CD4-positive, alpha-beta T cell treated with Interleukin-4 for 1 hour (primary cell): ENCODE measurements at regions not wholly inside any gene's neighbourhood (a gene's known extent, or its start where the extent isn't known, plus 50 kb on each side); places are given as distances from the start of the nearest gene placed in this dataset.

Experiments
- DNase-seq, 2 donors: peaks; one replicate each; pipeline ENCODE4 v3.0.0-alpha.2; 2020 to 2022

DNA sequence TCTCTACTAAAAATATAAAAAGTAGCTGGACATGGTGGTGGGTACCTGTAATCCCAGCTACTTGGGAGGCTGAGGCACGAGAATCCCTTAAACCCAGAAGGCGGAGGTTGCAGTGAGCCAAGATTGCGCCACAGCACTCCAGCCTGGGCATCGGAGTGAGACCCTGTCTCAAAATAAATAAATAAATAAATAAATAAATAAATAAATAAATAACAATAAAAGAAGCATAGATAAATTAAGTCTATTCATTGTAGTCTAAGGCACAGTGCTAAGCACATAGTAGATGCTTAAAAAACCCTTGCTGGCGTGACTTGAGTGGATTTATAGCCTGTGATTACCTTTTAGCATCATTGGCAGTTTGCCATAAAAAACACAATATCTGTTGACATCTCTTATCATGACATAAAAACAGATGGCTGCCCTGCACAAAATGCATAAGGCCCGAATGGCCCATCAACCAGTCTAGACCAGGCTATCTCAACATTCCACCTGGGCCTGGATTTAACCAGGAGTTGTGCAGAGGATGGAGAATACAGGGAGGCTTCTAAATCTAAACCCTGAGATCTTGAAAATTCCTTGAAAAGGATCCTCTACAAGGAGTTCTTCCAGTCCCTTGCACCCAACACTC lies 94.9 kb downstream of the PRLHR start:
- no peak for DNase-seq

DNA sequence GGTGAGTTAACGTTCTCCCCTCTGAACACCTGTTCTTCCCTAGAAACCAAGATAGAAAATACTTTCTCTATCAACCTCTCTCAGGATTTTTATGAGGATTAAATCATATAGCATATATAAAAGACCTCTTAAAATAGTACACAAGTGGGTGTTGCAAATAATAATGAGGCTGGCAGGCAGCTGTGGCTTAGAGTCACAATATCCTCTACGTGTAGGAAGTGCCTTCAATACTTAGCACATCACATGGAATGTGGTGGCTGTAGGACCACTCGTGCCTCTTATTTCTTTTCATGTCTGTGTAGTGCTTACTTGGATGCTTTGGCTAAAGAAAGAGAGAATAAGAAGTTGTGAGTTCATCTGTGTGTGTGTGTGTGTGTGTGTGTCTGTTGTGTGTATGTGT lies 96.3 kb downstream of the PRLHR start:
- no peak for DNase-seq

DNA sequence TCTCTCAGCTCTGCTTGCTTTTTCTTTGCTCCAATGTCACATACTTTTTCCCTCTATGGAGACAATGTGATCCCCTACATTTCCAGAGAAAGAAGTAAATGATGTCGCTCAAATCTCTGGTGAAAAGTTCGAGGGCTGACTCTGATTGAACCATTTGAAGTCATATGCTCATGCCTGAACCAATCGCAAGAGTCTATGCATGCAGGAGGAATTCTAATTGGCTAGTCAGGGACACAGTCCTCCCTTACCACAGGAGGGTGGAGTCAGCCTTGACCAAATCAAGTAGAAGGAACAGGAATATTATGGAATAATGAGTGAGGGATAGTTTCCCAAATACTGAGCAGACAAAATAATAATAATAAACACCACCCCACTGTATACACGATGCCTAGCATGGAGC lies 96.8 kb downstream of the PRLHR start:
- DNase-seq: no peak

DNA sequence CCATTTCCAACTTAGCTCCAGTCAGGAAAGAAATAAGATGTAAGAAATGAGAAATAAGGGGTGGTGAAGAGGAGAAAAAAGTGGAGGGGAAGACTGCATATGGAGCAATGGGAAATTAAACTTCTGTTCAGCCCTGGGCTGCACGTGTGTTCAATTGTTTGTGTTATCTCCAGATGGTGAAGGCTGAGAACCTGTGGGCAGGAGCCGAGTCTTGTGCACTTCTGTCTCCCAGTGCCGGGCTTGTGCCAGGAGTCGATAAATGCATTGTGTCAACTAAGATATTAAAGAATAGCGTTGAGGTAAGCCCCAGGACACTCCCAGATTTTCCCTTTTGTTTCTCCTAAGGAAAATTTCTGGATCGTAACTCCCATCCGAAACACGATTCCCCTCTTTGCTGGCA lies 98.2 kb downstream of the PRLHR start:
- DNase-seq: no peak

DNA sequence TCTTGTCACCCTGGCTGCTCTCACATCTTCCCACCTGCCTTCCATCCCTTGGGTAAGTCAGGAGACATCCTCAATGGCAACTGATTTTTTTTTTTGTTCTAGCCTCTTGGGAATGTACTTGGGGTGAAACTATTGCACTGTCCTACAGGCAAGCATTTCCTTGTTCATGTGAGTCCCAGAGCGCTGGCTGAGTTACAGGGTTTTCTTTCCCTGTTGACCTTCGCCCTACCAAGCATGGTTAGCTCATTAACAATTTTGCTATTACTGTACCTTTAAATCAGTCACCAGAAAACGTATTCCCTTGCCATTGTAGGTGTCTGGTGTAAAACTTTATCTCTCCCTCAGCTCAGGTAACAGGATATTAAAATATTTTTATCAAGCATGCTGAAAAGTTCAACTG lies 98.9 kb downstream of the PRLHR start:
- no peak for DNase-seq

DNA sequence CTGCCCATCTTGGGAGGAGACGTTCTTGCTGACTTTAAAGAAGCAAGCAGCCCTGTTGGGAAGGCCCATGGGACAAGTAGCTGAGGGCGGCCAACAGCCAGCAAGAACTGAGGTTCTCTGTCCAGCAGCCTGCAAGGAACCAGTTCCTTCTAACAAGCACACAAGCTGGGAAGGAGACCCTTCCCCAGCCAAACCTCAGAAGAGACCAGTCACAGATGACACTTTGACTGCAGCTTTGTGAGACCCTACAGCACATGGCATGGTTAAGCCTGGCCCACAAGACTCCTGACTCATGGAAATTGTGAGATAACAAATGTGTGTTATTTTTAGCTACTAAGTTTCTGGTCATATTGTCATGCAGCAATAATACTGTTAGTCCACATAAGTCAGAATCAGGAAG lies 99.9 kb downstream of the PRLHR start:
- DNase-seq: no peak

DNA sequence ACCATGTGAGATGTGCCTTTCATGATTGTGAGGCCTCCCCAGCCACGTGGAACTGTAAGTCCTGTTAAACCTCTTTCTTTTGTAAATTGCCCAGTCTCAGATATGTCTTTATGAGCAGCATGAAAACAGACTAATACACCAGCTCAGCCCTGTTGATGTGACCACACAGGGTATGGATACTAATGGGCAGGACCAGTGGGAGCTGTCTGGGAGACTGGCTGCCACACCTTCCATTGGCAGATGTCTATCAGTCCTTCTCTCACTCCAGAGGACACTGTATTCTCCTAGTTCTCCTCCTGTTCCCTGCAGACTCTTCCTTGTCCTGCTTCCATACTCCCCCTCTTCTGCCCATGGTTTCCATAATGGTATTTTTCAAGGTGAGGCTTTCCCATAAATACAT lies 104.4 kb downstream of the PRLHR start:
- DNase-seq: no peak

DNA sequence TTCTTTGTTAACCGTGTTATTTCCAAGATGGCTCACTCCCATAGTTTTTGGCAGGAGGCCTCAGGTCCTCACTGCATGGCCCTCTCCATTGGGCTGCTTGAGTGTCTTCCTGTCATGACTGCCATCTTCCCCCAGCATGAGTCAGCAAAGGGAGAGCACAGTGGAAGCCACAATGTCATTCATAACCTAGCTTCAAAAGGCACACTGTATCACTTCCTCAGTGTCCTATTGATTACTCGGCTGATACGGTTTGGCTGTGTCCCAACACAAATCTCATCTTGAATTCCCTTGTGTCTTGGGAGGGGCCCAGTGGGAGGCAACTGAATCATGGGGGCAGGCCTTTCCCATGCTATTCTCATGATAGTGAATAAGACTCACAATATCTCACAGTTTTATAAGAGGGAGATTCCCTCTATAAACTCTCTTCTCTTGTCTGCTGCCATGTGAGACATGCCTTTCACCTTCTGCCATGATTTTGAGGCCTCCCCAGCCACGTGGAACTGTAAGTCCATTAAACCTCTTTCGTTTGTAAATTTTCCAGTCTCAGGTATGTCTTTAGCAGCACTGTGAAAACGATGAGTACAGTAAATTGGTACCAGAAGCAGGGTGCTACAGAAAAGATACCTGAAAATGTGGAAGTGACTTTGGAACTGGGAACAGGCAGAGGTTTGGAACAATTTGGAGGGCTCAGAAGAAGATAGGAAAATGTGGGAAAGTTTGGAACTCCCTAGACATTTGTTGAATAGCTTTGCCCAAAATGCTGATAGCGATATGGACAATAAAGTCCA lies 106.5 kb downstream of the PRLHR start:
- no peak for DNase-seq

DNA sequence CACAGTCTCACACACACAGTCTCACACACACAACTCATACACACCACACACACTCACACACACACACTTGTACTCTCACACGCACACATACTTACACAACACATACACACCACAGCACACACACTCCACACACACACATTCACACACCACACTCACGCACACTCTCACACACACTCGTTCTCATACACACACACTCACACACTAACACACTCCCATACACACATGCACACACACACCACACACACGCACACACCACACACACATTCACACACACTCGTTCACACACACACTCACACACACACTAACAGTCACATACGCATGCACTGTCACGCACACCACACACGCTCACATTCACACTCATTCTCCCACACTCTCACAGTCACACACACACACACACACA lies 109.8 kb downstream of the PRLHR start:
- DNase-seq: no peak

DNA sequence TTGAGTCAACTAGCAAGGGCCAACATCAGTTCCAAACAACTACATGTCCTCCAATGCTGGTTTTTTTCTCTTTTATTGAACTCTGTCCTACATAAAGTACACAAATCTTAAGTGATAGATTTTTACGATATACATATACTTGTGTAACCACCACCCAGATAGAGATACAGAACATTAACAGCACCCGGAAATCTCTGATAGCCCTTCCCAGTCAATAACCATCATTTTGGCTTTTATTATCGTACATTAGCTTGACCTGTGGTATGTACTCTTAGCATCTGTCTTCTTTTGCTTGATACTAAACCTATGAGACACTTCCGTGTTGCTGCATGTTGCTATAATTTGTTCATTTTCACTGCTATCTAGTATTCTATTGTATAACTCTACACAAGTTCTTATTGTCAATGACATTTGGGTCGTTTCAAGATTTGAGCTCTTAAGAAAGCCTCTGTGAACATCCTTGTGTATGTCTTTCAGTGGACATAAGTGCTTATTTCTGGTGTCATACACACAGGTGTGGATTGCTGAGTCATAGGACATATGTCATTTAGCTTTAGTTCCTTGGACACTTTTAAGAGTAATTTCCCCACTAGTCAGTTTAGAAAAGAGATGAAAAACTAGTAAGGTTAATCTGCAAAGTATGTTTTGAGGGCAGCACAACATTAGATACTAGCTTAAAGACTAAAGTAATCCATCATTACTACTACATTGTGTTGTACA lies 111.1 kb downstream of the PRLHR start:
- no peak for DNase-seq

DNA sequence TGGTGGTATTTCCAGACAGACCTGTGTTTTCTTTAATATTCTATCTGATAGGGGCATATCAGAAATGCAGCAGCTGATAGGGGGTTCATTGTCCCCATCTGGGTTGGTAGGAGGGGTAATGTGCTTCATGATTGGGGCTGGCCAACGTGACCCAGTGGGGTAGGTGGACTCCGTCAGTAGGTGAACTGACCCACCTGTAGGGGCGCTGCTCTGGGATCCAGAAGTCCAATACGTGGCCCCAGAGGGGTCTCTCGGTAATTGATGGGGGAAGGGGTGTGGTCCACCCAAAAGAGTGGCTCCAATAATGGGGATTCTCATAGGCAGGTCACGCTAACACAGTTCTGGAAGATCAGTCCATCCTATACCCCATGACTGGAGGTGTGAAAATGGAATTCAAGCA lies 112.0 kb downstream of the PRLHR start:
- no peak for DNase-seq

DNA sequence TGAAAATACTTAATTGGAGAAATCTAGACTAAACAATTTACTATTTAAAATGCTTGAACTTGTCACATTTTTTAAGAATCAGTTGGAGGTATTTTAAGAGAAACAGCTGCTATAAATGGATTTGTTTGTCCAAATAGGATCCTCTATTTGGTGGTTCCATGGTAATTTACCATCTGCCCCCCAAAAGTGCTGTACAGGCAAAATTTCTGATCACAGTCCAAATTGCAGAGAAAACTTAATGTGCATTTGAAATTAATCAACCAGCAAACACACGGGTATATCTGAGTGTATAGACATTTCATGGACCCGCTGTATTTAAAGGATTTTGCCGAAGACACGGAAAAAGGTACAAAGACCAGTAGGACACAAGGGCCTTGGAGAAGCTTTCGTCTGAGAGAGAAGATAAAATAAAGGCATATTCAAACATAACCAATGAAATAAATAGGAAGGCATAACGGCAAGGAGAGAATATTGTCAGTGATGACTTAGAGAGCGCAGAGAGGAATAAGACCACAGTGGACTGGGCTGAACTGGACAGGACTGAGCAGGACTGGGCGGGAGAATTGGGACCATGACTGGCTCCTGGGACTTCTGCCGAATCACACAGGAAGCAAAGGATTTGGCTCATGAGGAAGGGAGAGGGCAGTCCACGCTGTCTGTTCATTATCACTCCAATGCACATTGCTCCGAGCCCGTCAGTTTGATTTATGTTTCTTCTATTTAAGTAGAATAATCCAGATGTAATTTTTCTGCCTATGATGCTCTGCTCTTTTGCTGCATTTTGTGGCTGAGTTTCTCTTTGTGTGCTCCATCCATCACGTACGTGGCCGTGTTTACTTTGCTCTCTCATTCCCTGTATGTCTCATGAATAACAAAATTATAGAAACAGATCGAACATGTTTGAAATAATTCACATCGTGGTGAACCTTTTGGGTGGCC lies 112.8 kb downstream of the PRLHR start:
- DNase-seq: no peak

DNA sequence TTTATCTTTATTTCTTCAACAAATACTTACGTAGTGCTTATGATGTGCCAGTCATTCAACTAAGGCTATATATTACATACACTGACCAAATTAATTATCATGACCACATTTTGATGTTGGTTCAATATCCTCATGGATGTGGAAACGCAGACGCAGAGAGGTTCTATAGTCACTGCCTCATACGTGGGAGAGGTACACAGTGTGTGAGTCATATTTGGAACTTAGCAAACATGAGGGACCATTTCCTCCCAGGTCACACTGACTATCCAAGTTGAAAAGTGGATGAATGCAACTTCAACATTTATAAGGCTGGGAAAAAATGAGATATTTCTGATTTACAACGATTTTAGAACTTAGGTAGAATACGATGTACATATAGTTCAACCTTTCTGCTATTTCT lies 113.6 kb downstream of the PRLHR start:
- no peak for DNase-seq

DNA sequence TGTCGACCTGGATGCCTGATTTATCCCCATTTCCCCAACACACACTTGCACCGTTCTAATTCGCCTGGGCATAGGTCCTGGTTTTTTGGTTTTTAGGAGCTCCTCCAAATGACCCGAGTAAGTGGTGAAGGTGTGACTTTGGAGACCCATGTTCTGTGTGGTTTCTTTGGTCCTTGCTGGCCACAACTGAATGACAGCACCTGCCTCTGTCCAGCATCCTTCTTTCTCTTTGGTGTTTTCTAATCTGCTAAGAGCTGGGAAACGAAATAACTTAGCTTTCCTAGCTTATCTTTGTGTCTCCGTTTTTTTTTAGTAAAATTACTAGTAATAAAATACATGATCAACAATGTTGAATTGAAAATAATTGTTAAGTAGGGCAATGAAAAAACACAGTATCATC lies 120.2 kb downstream of the PRLHR start:
- DNase-seq: no peak

DNA sequence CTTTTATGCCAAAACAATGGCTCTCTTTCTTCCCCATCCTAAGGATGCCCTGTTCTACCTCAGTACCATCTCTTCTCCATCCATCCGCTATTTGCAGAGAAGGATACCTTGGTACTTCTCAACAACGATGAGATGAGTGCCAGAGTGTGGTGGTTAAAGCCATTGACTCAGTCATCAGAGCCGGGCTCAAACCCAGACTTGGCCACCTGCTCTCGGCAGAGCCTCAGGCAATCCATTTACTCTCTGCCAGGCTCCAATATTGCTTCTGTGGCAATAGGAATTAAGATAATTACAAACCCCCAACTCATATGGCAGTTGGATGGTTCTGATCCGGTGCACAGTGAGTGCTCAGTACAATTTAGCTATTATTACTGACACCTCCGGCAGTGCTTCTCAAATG lies 121.3 kb downstream of the PRLHR start:
- no peak for DNase-seq

DNA sequence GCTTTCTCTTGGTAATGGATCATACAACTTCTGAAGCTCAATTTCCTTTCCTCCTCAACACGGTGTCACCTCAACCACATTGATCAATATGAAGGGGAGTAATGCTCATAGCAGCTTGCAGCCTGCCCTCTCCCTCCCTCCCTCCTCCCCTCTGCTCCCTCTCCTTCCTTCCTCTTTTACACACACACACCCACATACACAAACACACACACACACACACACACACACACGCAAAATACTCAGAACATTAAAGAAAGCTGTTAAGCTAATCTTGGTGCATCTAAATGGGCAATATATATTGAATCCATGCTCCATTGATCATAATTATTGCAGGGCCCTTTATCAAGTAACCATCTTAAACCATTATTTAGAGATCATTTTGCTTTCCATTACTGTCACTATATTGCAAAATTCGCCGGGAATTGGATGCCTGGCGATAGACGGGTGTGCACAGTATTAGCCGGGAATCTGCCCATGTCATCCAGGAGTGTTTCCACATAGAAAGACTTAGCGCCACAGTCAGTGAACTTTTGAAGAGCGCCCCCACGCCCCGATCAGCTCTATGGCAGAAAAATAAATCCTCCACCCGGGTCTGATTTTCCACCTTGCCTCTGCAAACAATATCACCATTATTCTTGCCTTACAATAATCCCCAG lies 122.0 kb downstream of the PRLHR start:
- DNase-seq: no peak

DNA sequence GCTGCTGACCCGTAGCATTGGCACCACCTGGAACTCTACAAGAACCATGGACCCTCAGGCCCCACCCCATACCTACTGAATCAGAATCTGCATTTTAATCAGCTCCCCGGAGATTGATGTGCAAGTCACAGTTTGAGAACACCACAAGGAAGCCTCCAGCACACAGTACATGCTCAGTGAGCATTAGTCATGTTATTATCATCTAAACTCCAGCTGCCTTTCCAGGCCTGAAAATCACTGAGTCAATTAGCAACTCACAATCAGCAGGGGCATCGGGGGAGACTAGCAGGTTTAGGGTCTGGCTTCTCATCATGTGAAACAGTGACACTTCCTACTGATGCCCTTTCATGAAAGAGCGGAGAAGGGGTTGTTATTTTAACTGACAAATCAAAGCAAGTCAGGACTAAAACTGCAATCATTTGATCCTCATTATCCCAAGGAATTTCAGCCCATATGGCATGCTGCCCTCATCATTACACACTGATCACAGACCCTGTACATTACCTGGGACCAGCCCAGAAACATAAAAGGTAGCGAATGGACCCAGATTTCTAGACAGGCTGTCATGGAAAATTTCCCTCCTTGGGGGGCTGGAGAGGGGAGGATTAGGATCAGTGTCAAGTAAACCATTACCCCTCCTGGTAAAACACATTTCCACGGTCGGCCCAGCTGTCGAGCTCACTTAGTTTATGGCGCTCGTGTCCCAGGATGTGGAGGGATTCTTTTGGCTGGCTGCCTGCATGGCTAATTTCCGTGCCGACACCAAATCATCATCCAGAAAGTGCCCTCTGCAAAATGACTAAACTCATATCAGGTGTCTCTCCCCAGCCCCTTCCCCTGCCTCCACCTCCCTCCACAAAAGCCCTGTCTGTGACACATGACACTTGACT lies 122.8 kb downstream of the PRLHR start:
- no peak for DNase-seq

DNA sequence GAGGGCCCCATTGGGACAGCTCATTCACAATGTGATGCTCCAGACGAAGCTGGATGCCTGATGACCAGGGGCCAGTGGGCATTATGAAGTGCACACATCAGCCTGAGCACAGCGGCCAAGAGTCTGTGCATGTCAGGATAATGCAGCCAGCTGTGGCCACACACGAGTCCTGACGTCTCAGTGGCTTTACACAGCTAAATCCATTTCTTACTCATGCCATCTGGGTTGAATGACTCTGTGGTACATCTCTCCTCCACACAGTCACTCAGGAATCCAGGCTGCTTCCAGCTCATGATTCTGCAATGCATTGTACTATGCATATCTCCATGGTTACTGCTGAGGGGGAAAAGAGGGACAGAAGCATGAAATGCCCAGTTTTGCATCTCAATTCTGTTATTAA lies 123.6 kb downstream of the PRLHR start:
- DNase-seq: no peak

DNA sequence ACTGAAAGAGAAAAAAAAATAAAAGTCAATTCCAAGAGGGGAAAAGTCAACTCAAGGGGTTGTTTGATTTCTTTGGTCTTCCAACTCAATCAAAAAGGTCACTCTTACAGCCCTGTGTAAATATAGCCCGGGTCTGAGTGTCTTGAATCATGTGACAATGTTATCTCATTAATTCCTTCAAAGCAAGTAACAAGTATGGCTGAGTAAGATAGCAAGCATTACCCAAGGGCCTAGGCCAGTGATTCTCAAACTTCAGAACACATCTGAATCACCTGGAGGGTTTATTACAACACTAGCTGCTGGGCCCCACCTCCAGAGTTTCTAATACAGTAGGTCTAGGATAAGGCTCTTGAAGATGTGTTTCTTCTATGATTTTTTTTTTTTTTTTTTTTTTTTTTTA lies 125.0 kb downstream of the PRLHR start:
- no peak for DNase-seq

DNA sequence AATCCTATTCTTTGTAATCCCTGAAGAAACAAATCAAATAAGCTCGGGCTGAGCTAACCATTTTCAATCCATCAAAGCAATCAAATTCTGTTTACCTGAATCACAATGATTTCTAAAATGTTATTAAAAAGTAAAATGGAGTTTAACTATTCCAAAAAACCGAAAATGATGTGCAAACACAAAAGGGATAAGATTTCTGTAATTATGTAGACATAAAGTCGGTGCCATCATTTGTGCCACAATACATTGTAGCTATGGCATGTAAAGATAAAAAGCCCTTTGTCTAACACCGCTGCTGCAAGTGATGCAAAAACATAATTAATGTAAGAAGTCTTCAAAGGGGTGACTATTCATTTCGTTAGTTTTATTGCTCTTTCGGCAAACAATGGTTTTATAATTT lies 125.1 kb upstream of the FAM204A start:
- DNase-seq: no peak

DNA sequence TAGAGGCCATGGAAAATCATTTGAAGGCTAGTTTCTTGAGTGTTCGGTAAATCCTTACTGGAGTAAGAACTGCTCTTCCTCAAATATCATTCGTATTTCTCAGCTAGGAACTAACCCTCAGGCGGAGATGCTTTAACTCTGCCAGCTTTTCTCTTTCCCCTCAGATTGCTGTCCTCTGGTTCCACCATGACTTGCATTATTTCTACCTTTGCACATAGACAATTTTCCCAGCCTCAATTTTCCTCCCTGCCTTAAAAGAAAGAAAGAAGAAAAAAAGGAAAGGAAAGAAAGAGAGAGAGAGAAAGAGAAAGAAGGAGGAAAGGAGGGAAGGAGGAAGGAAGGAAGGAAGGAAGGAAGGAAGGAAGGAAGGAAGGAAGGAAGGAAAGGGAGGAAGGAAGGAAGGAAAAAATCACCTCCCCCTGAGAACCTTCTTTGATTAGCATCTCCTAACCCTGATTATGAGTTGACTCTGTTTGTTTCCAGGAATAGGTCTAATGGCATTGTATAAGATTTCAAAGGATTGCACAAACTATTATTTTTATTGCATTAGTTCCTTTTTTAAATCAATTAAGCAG lies 123.3 kb upstream of the FAM204A start:
- DNase-seq: no peak
